ENCODE measurements at regions not wholly inside any gene's neighbourhood (a gene's known extent, or its start where the extent isn't known, plus 50 kb on each side); places are given as distances from the start of the nearest gene placed in this dataset.

DNA sequence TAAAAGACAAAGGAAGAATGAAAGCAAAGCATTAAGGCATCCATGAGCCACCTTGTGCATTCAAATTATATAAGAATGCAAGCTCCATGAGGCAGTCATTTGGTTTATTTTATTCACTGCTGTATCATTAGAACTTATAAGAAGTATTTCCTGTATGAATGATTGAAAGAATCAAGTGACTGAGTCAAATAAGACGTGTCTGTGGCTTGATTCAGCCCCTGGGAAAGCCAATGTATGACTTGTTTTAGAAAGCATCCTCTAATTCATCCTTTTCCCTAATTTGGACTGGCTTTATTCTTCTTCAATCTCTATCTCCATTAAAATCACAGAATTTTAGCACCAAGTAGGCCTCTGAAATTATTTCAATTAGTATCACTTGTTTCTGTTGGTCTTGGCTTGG is 461.1 kb downstream of the LPIN1 start:
- no peak for DNase-seq (ENCODE audit: low spot score)

GRCh38 chr2:12210016-12210933 is 463.8 kb downstream of the LPIN1 start:
- no peak for DNase-seq (ENCODE audit: low spot score)

- no peak for DNase-seq (ENCODE audit: low spot score)
Measured at GRCh38 chr2:12211326-12212175, 465.1 kb downstream of the LPIN1 start.

DNA sequence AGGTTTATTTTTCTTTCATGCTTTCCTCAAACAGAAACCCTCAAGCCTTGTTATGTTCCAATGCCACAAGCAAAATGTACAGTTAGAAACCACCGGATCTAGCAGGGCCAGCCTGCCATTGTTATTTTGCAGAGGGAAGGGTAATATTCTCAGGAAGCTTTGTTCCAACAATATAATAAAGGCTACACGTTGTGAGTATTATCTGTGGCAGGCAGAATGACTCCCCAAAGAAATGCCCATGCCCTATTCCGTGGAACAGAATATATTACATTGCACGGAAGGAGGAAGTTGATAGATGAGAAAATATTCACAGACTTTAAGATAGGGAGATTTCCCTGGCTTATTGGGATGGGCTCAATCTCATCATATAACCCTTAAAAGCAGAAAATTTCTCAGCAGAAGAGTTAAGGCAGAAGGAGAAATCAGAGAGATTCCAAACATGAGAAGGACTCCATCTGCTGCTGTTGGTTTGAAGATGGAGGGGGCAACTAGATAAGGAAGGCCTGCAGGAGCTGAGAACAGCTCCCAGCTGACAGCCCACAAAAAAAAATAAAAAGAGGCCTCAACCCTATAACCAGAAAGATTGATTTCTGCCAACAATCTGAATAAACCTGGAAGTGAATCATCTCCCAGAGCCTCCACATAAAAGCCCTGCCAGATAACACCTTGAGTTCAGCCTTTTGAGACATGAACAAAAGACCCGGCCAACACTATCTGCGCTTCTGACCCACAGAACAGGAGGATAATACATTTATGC is 466.6 kb downstream of the LPIN1 start:
- DNase-seq (ENCODE audit: low spot score) = no peak

DNA sequence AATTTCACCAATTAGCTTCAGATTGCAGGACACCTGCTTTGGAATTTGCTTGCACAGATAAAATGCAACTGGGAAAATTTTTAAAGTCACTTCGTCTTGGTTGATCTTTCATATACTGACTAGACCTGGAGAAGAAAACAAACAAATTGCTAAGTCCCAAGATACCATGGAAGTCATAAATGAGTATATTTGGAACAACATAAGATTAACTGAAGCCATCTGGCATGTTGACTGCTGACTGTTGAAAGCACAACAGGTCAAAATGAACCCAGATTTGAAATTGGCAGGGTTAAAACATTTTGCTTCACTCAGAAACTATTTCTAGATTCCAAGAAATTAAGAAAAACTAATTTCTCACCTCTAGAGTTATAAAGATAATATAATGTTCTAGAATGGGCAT is 470.7 kb downstream of the LPIN1 start:
- DNase-seq (ENCODE audit: low spot score) = no peak

DNA sequence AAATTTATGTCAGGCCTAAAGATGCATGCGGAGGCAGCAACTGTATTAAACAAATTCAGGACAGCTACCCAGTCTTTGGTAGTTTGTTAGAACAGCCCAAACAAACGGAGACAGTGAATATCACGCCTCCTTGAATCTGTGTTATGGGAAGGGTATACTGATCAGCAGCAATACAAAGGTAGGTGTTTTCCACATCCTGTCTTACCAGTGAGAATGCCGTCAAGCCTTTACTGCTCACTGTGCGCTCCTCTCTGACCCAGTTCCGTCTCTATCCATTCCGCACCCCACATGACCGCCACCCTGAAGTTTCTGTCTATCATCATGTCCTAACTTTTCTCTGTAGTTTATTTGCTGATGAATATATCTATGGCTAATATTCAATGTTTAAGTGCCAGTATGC is 473.3 kb downstream of the LPIN1 start:
- DNase-seq (ENCODE audit: low spot score) = no peak

DNA sequence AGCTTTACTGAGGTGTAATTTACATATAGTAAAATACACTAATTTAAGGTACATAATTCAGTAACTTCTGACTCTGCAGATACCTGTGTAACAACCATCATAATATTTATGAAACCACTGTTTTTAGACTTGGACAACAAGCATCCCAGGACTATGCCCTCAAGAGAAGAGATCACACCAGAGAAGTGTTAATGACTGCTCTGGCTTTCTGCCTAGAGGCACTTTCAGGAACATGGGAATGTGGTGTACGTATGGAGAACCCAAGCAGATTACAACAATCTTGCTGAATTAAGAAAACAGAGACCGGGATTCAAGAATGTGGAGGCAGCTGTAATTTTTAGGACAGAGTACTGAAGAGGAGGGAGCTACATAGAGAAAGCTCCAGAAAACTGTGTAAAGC is 475.2 kb downstream of the LPIN1 start:
- DNase-seq (ENCODE audit: low spot score) = no peak

DNA sequence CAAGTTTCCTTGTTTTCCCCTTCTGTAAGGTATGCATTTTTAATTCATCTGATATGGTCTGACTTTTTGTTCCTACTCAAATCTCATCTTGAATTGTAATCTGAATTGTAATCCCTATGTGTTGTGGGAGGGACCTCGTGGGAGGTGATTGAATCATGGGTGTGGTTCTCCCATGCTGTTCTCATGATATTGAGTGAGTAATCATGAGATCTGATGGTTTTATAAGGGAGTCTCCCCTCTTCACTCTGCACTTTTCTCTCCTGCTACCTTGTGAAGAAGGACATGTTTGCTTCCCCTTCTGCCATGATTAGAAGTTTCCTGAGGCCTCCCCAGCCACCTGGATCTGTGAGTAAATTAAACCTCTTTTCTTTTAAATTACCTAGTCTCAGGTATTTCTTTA is 476.1 kb downstream of the LPIN1 start:
- DNase-seq (ENCODE audit: low spot score) = no peak

GRCh38 chr2:12223732-12224131 is 477.3 kb downstream of the LPIN1 start:
- no peak for DNase-seq (ENCODE audit: low spot score)

GRCh38 chr2:12226653-12227052 is 480.2 kb downstream of the LPIN1 start:
- DNase-seq (ENCODE audit: low spot score) = no peak

GRCh38 chr2:12227941-12228608 is 481.6 kb downstream of the LPIN1 start:
- DNase-seq (ENCODE audit: low spot score) = no peak

DNA sequence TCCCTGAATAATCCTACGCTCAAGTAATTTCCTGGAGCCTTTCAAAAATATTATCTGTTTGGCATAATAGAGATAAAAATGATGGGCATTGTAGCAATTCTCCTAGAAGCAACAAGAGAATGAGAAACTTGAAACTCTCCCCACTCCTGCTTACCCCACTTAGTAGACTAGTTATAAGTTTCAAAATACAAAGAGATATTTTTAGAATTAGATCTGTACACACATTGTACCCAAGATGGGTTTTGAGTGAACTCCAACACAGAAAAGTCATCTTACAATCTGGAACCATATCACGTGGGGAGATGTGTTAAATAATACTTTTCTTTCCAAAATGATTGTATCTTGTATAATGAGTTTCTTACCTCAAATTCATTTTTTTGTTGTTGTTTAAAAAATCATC is 484.9 kb downstream of the LPIN1 start:
- no peak for DNase-seq (ENCODE audit: low spot score)

- DNase-seq (ENCODE audit: low spot score) = no peak
Measured at GRCh38 chr2:12232876-12233275, 483.9 kb upstream of the TRIB2 start.

- DNase-seq (ENCODE audit: low spot score) = no peak
Measured at GRCh38 chr2:12236136-12236844, 480.4 kb upstream of the TRIB2 start.

DNA sequence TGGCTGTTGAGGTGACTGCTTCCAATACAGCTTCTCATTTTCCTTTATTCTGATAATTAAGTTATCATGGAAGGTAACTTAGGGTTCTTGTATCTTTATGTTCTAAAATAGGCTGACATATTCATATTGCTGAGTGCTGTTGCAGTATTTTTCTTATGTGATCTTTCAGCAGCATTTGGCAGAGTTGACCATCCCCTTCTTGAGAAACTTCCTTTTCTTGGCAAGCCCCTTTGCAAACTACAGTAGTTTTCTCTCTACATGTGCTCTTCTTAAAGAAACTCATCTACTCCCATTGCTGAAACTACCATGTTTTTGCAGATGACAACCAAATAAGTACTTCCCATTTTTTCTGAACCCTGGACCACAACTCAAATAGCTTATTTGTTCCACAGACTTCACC is 476.5 kb upstream of the TRIB2 start:
- no peak for DNase-seq (ENCODE audit: low spot score)

DNA sequence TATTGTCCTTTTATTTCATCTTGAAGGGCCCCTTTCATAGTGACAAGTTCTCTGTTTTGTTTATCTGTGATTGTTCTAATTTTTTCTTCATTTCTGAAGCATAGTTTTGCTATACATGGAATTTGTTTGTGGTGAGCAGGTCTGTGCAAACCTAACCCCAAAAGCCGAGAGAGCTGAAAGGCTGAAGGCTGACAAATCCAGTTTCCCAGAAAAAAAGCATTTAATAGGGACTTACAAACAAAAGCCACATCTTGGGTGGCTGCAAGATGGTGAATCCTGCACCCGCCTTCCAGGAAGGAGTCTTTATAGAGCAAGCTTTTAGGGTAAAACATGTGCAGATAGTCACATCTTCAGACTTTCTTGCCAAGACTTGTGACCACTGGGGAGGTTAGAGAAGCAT is 473.4 kb upstream of the TRIB2 start:
- no peak for DNase-seq (ENCODE audit: low spot score)

- no peak for DNase-seq (ENCODE audit: low spot score)
Measured at GRCh38 chr2:12244070-12244469, 472.7 kb upstream of the TRIB2 start.

GRCh38 chr2:12251121-12251520 is 465.6 kb upstream of the TRIB2 start:
- no peak for DNase-seq (ENCODE audit: low spot score)

DNA sequence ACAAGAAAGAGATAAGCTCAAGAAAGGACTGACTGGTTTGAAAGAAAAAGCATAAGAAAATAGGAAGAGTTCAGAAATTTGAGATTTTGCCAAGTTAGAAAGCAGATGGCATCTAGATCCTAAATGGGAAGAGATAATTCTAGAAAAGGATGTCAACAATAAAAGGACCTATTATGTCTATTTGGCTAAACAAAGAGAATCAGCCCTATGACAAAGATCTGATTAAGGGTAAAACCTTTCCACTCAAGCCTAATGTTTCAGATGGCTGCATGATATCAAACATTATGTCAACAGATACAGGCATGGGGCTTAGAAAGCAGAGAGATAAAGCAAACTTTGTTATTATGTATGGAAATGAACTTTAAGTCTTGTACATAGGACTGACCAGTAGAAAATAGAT is 465.0 kb upstream of the TRIB2 start:
- DNase-seq (ENCODE audit: low spot score) = no peak

- DNase-seq (ENCODE audit: low spot score) = no peak
Measured at GRCh38 chr2:12253167-12253778, 463.5 kb upstream of the TRIB2 start.

Data from hematopoietic multipotent progenitor cell treated with erythropoietin and hydrocortisone succinate and interleukin-3 and kit ligand, for 15 days (in vitro differentiated cells).